ENCODE measurements at regions not wholly inside any gene's neighbourhood (a gene's known extent, or its start where the extent isn't known, plus 50 kb on each side); places are given as distances from the start of the nearest gene placed in this dataset.

- no peak overlapping the region for H3K4me3 Mint-ChIP-seq (ENCODE audit: unreplicated experiment)
- no peak for TF ChIP-seq CTCF (IDR thresholded peaks at IDR 0.05)
- no peaks in the 10 kb centered on the region for H3K27me3 Mint-ChIP-seq (ENCODE audit: unreplicated experiment)
- H3K36me3 Mint-ChIP-seq (ENCODE audit: unreplicated experiment), result no peaks in the 10 kb centered on the region
- H3K9me3 Mint-ChIP-seq (ENCODE audit: unreplicated experiment), result peaks cover 7% of the 10 kb centered on the region
- DNase-seq (ENCODE audit: extremely low spot score, unreplicated experiment), result no peak
- H3K27ac Mint-ChIP-seq (ENCODE audit: unreplicated experiment), result no peak overlapping the region
- no peaks in the 10 kb centered on the region for H3K4me1 Mint-ChIP-seq (ENCODE audit: unreplicated experiment)
Measured at GRCh38 chr10:117860135-117860534, 186.6 kb downstream of the RAB11FIP2 start.

- peak; percentile 40 for TF ChIP-seq CTCF (IDR thresholded peaks at IDR 0.05)
- no peak overlapping the region for H3K4me3 Mint-ChIP-seq (ENCODE audit: unreplicated experiment)
- DNase-seq (ENCODE audit: extremely low spot score, unreplicated experiment), result no peak
- peaks cover under 1% of the 10 kb centered on the region for H3K9me3 Mint-ChIP-seq (ENCODE audit: unreplicated experiment)
- H3K27ac Mint-ChIP-seq (ENCODE audit: unreplicated experiment), result no peak overlapping the region
- H3K36me3 Mint-ChIP-seq (ENCODE audit: unreplicated experiment), result no peaks in the 10 kb centered on the region
- H3K27me3 Mint-ChIP-seq (ENCODE audit: unreplicated experiment), result no peaks in the 10 kb centered on the region
- no peaks in the 10 kb centered on the region for H3K4me1 Mint-ChIP-seq (ENCODE audit: unreplicated experiment)
Measured at GRCh38 chr10:117860823-117861222, 185.9 kb downstream of the RAB11FIP2 start.

GRCh38 chr10:117861329-117861728 is 185.4 kb downstream of the RAB11FIP2 start:
- no peaks in the 10 kb centered on the region for H3K9me3 Mint-ChIP-seq (ENCODE audit: unreplicated experiment)
- no peaks in the 10 kb centered on the region for H3K4me1 Mint-ChIP-seq (ENCODE audit: unreplicated experiment)
- H3K4me3 Mint-ChIP-seq (ENCODE audit: unreplicated experiment), result no peak overlapping the region
- TF ChIP-seq CTCF (IDR thresholded peaks at IDR 0.05), result no peak
- H3K27me3 Mint-ChIP-seq (ENCODE audit: unreplicated experiment), result no peaks in the 10 kb centered on the region
- H3K27ac Mint-ChIP-seq (ENCODE audit: unreplicated experiment), result no peak overlapping the region
- no peaks in the 10 kb centered on the region for H3K36me3 Mint-ChIP-seq (ENCODE audit: unreplicated experiment)
- DNase-seq (ENCODE audit: extremely low spot score, unreplicated experiment), result no peak

- no peaks in the 10 kb centered on the region for H3K36me3 Mint-ChIP-seq (ENCODE audit: unreplicated experiment)
- TF ChIP-seq CTCF (IDR thresholded peaks at IDR 0.05), result no peak
- H3K4me1 Mint-ChIP-seq (ENCODE audit: unreplicated experiment), result no peaks in the 10 kb centered on the region
- H3K9me3 Mint-ChIP-seq (ENCODE audit: unreplicated experiment), result no peaks in the 10 kb centered on the region
- no peaks in the 10 kb centered on the region for H3K27me3 Mint-ChIP-seq (ENCODE audit: unreplicated experiment)
- no peak for DNase-seq (ENCODE audit: extremely low spot score, unreplicated experiment)
- H3K4me3 Mint-ChIP-seq (ENCODE audit: unreplicated experiment), result no peak overlapping the region
- no peak overlapping the region for H3K27ac Mint-ChIP-seq (ENCODE audit: unreplicated experiment)
Measured at GRCh38 chr10:117863771-117864170, 183.0 kb downstream of the RAB11FIP2 start.

GRCh38 chr10:117865945-117866344 is 180.8 kb downstream of the RAB11FIP2 start:
- H3K4me3 Mint-ChIP-seq (ENCODE audit: unreplicated experiment), result no peak overlapping the region
- no peaks in the 10 kb centered on the region for H3K9me3 Mint-ChIP-seq (ENCODE audit: unreplicated experiment)
- H3K27ac Mint-ChIP-seq (ENCODE audit: unreplicated experiment), result no peak overlapping the region
- H3K27me3 Mint-ChIP-seq (ENCODE audit: unreplicated experiment), result no peaks in the 10 kb centered on the region
- no peaks in the 10 kb centered on the region for H3K4me1 Mint-ChIP-seq (ENCODE audit: unreplicated experiment)
- no peaks in the 10 kb centered on the region for H3K36me3 Mint-ChIP-seq (ENCODE audit: unreplicated experiment)
- DNase-seq (ENCODE audit: extremely low spot score, unreplicated experiment), result no peak
- TF ChIP-seq CTCF (IDR thresholded peaks at IDR 0.05), result no peak
